ENCODE measurements at regions not wholly inside any gene's neighbourhood (a gene's known extent, or its start where the extent isn't known, plus 50 kb on each side); places are given as distances from the start of the nearest gene placed in this dataset.

DNA sequence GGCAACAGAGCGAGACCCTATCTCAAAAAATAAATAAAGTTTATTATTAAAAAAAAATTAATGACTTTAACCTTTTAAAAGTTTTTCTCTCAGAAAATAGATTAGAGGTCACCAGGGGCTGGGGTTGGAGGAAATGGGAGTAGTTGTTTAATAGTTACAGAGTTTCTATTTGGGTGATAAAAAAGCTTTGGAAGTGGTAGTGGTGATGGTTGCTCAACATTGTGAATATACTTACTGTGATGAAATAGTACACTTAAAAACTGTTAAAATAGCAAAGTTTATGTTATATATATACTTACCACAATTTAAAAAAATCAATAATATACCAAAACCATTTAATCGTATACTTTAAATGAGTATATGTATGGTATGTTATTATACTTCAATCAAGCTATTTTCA is 59.6 kb downstream of the ARL6IP4 start:
- no peak for DNase-seq

DNA sequence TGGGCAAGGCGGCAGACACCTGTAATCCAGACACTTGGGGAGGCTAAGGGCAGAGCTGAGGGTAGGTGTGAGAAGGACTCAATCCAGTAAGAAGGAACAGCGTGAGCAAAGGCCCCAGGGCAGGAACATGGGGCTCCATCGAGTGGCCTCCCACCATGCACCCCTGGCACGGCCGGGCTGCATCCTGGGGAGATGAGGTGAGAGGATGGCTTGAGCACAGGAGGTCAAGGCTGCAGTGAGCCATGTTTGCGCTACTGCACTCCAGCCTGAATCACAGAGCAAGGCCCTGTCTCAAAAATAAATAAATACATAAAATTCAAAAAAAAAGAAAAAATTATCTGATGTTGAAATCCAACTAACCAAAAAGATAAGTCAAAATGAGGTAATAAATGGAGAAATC is 58.5 kb downstream of the ARL6IP4 start:
- DNase-seq = no peak

DNA sequence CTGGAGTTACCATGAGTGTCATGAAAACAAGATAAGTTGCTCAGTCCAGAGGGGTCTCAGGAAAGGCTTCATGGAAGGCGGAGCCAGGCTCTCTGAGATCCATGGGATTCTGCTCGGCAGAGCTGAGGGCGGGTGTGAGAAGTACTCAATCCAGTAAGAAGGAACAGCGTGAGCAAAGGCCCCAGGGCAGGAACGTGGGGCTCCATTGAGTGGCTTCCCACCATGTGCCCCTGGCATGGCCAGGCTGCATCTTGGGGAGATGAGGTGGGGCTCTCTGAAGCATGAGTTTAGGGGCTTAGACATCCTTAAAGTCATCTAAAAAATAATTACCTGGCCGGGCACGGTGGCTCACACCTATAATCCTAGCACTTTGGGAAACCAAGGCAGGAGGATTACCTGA is 58.0 kb downstream of the ARL6IP4 start:
- no peak for DNase-seq

DNA sequence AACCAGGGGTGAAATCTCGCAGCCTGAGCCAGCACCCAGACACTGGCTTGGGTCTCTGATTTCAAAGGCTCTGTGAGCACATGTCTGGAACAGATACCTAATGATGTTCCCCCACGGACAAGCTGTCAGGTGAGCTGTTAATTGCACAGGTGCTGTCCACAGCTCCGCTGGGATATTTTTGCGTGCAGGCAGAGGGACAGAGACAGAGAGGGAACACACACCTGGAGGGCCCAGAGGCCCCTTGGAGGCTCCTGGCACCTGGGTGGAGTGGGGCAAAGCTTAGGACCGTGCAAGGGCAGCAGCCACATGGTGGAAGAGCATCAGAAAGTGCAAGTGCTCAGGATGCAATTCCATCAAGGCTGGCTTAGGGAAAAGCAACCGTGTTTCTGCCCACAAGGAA is 57.3 kb downstream of the ARL6IP4 start:
- no peak for DNase-seq

DNA sequence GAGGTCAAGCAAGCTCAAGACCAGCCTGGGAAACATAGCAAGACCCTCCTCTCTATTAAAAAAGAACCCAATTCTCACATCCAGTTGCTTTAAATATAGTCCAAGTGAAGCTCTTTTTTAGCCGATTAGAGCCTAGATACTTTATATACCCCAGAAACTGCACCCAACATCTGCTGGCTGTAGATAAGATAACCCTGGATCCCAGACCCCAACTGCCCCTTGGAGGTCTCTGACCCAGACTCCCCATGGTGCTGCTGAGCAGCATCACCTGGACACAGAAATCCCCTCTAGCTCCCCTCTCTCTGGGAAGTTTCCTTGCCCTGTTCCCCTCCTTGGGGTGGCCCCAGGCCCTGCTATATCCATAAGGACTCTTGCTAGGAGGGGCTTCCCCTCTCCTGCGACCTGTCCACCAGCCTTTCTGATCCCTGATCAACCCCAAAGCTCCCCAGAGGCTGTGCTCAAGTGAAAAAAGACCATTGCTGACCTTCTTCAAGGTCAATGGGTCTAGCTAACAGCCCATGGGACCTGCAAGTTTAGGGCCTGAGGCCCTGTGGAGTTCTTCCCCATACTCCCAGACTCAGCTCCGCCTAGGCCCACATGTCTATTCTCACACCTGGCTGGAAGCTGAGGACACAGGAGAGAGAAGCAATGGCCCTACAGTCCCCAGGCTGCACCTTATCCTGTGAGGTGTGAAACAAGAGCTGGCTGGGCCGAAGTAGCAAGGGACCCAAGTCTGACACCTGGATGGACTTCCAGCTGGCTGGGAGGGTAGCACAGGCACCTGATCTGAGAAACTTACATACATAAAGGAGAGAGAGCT is 56.2 kb downstream of the ARL6IP4 start:
- DNase-seq = no peak

DNA sequence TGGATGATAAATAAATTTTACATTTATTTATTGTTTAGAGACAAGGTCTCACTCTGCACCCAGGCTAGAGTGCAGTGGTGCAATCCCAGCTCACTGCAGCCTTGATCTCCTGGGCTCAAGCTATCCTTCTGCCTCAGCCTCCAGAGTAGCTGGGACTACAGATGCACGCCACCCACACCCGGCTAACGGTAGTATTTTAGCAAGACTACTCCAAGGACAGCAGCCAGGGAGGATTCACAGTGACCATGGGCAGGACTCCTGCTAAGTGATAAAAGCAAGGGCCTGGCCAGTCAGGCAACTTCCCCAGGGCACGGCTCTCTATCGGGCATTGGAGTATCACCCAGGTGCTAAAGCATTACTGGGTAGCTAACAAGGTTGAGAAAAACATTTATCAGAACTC is 55.4 kb downstream of the ARL6IP4 start:
- no peak for DNase-seq

DNA sequence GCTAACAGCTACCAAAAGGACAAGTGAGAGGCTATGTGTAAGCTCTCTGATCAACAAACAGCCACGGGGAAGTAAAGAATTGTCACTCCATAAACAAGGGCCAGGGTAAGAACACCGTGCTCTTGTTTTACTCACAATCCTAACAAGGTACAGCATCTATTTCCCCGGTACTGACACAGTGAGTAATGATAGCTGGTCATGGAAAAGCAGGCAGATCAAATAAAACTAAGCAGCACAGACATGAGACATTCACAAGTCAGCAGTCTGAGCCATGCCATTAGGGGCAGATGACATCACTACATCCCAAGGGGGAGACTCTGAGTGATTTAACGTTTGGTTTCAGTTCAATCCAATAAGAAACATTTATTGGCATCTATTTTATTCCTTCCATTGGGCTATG is 54.4 kb downstream of the ARL6IP4 start:
- DNase-seq = peak; percentile 17

DNA sequence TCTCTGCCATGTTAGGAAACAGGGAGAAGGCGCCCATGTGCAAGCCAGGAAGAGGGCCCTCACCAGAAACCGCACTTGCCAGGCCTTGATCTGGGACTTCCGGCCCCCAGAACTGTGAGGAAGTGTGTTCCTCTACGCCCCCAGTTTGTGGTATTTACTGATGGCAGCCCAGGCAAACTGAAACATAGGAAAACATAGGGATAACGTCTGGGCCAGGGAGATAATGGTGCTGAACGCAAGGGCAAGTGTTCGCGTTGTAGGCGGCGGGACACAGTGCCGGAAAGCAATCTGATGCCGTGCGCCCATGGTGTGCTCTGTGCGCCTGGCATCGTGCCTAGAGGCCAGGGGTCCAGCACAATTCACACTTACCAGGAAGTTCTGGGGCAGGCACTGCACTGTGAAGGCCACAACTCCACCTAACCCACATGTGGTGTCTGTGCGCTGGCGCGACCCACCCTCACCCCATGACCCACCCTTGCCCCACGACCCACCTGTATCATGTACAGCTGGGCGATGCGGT is 53.6 kb downstream of the ARL6IP4 start:
- DNase-seq = no peak

DNA sequence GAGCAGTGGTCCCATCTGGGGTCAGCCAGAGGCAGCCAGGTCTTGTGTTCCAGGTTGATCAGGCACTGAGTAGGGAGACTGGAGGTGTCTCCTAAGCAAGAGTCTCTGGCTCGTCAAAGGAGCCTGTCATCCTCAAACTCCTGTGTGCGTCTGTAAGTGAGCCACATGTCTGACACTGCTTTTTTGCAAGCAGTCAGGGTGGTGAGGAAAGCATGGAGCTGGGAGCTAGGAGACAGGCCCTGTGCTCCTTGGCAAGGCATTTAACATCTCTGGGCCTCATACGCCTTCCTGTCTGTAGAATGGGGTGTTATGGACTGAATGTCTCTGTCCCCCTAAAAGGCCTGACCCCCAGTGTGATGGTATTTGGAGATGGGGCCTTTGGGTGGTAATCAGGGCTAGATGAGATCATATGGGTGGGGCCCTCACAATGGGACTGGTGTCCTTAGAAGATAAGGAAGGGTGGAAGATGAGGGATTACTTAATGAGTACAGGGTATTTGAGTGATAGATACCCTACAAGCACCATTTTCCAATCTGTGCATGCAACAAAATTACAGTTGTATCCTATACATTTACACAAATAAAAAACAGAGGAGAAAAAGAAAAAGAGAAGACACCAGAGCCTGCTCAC is 53.0 kb downstream of the ARL6IP4 start:
- DNase-seq = no peak

DNA sequence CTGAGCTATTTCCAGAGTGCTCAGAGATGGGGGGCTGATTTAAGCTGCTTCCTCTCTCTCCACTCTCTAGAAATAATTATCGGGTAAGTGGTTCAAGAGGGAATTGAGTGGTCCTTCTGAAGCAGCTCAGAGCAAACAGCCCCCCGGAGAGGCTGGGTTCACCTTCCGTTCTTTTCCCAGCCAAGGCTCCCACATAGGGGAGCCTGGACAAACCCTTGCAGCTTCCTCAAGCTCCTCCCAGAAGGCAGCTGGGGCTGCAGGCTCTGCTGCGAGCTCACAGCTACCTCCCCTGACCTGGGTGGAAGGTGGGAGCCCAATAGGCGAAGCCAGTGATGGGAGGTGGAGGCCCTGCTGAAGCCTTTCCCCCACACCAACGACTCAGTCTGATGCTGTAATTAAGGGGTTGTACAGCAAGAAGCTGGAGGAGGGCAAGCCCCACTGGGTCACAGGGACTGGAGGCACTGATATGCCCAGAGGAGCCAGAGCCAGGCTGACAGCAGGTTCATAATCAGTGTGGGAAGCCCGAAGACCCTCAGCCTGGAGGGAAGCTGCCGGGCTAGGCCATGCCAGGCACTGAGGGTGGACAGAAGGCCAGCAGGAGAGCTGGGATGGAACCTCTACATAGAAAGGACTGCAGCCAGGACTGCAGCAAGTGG is 52.4 kb downstream of the ARL6IP4 start:
- DNase-seq = no peak

Data from activated T-cell treated with anti-CD3 and anti-CD28 coated beads for 4 hours (primary cell).